IMR-90 (cell line): ENCODE measurements at regions not wholly inside any gene's neighbourhood (a gene's known extent, or its start where the extent isn't known, plus 50 kb on each side); places are given as distances from the start of the nearest gene placed in this dataset.

Source experiments
- ATAC-seq: fragments of 200-7000 bp; cut with Tn5 transposase; 2 replicates; pipeline ENCODE4 v1.9.1; 2020; ENCODE audit warnings: low read depth, mild to moderate bottlenecking, moderate library complexity
- BruUV-seq: library from RNA; stranded (reverse); fragments of 400-500 nt; replicated peaks from 2 replicates; lab custom pipeline; 2021; lab: Mats Ljungman, UMichigan
- CTCF ChIA-PET: fragments of 300-600 bp; formaldehyde crosslinking; extraction: SDS; loops from one replicate; lab custom pipeline; 2021; ENCODE audit warnings: antibody characterized with exemption; lab: Yijun Ruan, JAX
- POLR2A ChIA-PET: fragments of 300-600 bp; sonication (Branson Sonifier 250); formaldehyde crosslinking; loops from one replicate; lab custom pipeline; 2022; ENCODE audit warnings: antibody characterized with exemption; ENCODE audit not compliant: unreplicated experiment; lab: Charles Lee
- DNase-seq: peaks from one replicate; pipeline ENCODE4 v3.0.0; 2013
- H2AFZ ChIP-seq: replicated peaks from 2 replicates; pipeline ENCODE3; 2013; ENCODE audit warnings: low read length, mild to moderate bottlenecking; ENCODE audit not compliant: poor library complexity
- H2AK5ac ChIP-seq: 2 replicates; pipeline ENCODE4 v1.6.1; 2013; ENCODE audit warnings: low read depth, low read length, inconsistent platforms
- H2AK9ac ChIP-seq: replicated peaks from 2 replicates; pipeline ENCODE3; 2013; ENCODE audit warnings: mild to moderate bottlenecking, low read depth, low read length, moderate library complexity; ENCODE audit not compliant: poor library complexity
- H2BK120ac ChIP-seq: 2 replicates; pipeline ENCODE4 v1.6.1; 2013; ENCODE audit warnings: low read depth, low read length, inconsistent platforms
- H2BK15ac ChIP-seq: 3 replicates; pipeline ENCODE4 v1.6.1; 2013; ENCODE audit warnings: low read depth, low read length, inconsistent platforms
- H2BK20ac ChIP-seq: 2 replicates; pipeline ENCODE4 v1.6.1; 2013; ENCODE audit warnings: low read depth, mild to moderate bottlenecking, inconsistent platforms, low read length, moderate library complexity
- H2BK5ac ChIP-seq: 2 replicates; pipeline ENCODE4 v1.6.1; 2013; ENCODE audit warnings: mild to moderate bottlenecking, low read depth, low read length, inconsistent platforms; ENCODE audit not compliant: poor library complexity, severe bottlenecking
- H3K14ac ChIP-seq: replicated peaks from 2 replicates; pipeline ENCODE4 v1.6.1; 2013; ENCODE audit warnings: low read depth, low read length, inconsistent platforms
- H3K18ac ChIP-seq: 2 replicates; pipeline ENCODE4 v1.6.1; 2013; ENCODE audit warnings: low read depth, low read length, control low read depth
- H3K23ac ChIP-seq: 2 replicates; pipeline ENCODE4 v1.6.1; 2013; ENCODE audit warnings: low read depth, low read length, inconsistent platforms
- H3K27ac ChIP-seq: 2 replicates; pipeline ENCODE4 v1.5.1; 2013; ENCODE audit warnings: mild to moderate bottlenecking, control low read depth, low read length; ENCODE audit not compliant: insufficient read depth
- H3K27me3 ChIP-seq: 2 replicates; pipeline ENCODE4 v1.6.1; 2013; ENCODE audit warnings: low read length; ENCODE audit not compliant: control insufficient read depth, insufficient read depth
- H3K36me3 ChIP-seq: 2 replicates; pipeline ENCODE4 v1.6.1; 2013; ENCODE audit warnings: low read length, mixed read lengths; ENCODE audit not compliant: control insufficient read depth, insufficient read depth
- H3K4ac ChIP-seq: 2 replicates; pipeline ENCODE4 v1.6.1; 2013; ENCODE audit warnings: low read depth, low read length, inconsistent platforms
- H3K4me1 ChIP-seq: 2 replicates; pipeline ENCODE4 v1.6.1; 2013; ENCODE audit warnings: low read length, mixed read lengths; ENCODE audit not compliant: control insufficient read depth, insufficient read depth
- H3K4me2 ChIP-seq: 2 replicates; pipeline ENCODE4 v1.6.1; 2013; ENCODE audit warnings: low read depth, mild to moderate bottlenecking, control low read depth, low read length, moderate library complexity
- H3K4me3 ChIP-seq: 2 replicates; pipeline ENCODE4 v1.5.1; 2013; ENCODE audit warnings: low read depth, mild to moderate bottlenecking, control low read depth, low read length, moderate library complexity; ENCODE audit not compliant: insufficient read depth
- H3K56ac ChIP-seq: 2 replicates; pipeline ENCODE4 v1.6.1; 2013; ENCODE audit warnings: low read length, inconsistent platforms; ENCODE audit not compliant: insufficient read depth; ENCODE audit errors: extremely low read depth
- H3K79me1 ChIP-seq, 2 experiments: 2 replicates each; pipeline ENCODE4 v1.6.1; 2013; ENCODE audit warnings: low read length in 2 of 2, inconsistent platforms in 1 of 2, low read depth in 1 of 2
- H3K9ac ChIP-seq: 2 replicates; pipeline ENCODE4 v1.6.1; 2013; ENCODE audit warnings: low read depth, low read length, control low read depth
- H3K9me1 ChIP-seq: 2 replicates; pipeline ENCODE4 v1.6.1; 2013; ENCODE audit warnings: low read length, inconsistent platforms; ENCODE audit not compliant: insufficient read depth
- H3K9me3 ChIP-seq: 2 replicates; pipeline ENCODE4 v1.6.1; 2013; ENCODE audit warnings: low read length; ENCODE audit not compliant: control insufficient read depth, insufficient read depth
- H4K20me1 ChIP-seq: 2 replicates; pipeline ENCODE4 v1.6.1; 2013; ENCODE audit warnings: low read length, inconsistent platforms; ENCODE audit not compliant: insufficient read depth
- H4K5ac ChIP-seq: 2 replicates; pipeline ENCODE4 v1.6.1; 2013; ENCODE audit warnings: mild to moderate bottlenecking, low read depth, low read length, control low read depth
- H4K8ac ChIP-seq, 2 experiments: 2 replicates each; pipeline ENCODE4 v1.6.1; 2013; ENCODE audit warnings: low read depth in 2 of 2, low read length in 2 of 2, control low read depth in 1 of 2, inconsistent platforms in 1 of 2
- H4K91ac ChIP-seq: 2 replicates; pipeline ENCODE4 v1.6.1; 2013; ENCODE audit warnings: low read depth, low read length, inconsistent platforms; ENCODE audit not compliant: insufficient read depth
- BHLHE40 ChIP-seq: fragments of 150-350 bp; IDR thresholded peaks from 2 replicates; pipeline ENCODE4 v1.6.1; 2016; ENCODE audit warnings: mild to moderate bottlenecking, low read depth, low read length
- CEBPB ChIP-seq: IDR thresholded peaks from 2 replicates; pipeline ENCODE4 v1.6.1; 2012; ENCODE audit warnings: low read depth, low read length, improper control_type of control experiment
- CHD1 ChIP-seq: IDR thresholded peaks from 2 replicates; pipeline ENCODE4 v1.6.1; 2012; ENCODE audit warnings: low read depth, low read length, improper control_type of control experiment
- CTCF ChIP-seq: conservative IDR thresholded peaks from 2 replicates; pipeline ENCODE4 v1.5.1; 2012; ENCODE audit warnings: mild to moderate bottlenecking, low read depth, low read length, improper control_type of control experiment
- ELK1 ChIP-seq: fragments of 150-350 bp; IDR thresholded peaks from 2 replicates; pipeline ENCODE4 v1.6.1; 2016; ENCODE audit warnings: low read depth, mild to moderate bottlenecking, low read length, moderate library complexity, borderline replicate concordance
- FOS ChIP-seq: fragments of 150-350 bp; IDR thresholded peaks from 2 replicates; pipeline ENCODE4 v1.6.1; 2016; ENCODE audit warnings: low read depth, low read length
- MAFK ChIP-seq: IDR thresholded peaks from 2 replicates; pipeline ENCODE4 v1.6.1; 2012; ENCODE audit warnings: low read depth, low read length, improper control_type of control experiment
- MAZ ChIP-seq: IDR thresholded peaks from 2 replicates; pipeline ENCODE4 v1.6.1; 2012; ENCODE audit warnings: low read depth, mild to moderate bottlenecking, low read length, improper control_type of control experiment, moderate library complexity, borderline replicate concordance
- MXI1 ChIP-seq: IDR thresholded peaks from 2 replicates; pipeline ENCODE4 v1.6.1; 2012; ENCODE audit warnings: low read depth, mild to moderate bottlenecking, low read length, moderate library complexity, borderline replicate concordance
- NFE2L2 ChIP-seq: fragments of 150-350 bp; IDR thresholded peaks from 2 replicates; pipeline ENCODE4 v1.6.1; 2016; ENCODE audit warnings: low read depth, mild to moderate bottlenecking, low read length
- POLR2A ChIP-seq: IDR thresholded peaks from 2 replicates; pipeline ENCODE4 v1.6.1; 2012; ENCODE audit warnings: mild to moderate bottlenecking, low read depth, low read length
- RAD21 ChIP-seq: IDR thresholded peaks from 2 replicates; pipeline ENCODE4 v1.6.1; 2012; ENCODE audit warnings: low read length, improper control_type of control experiment
- RCOR1 ChIP-seq: IDR thresholded peaks from 2 replicates; pipeline ENCODE4 v1.6.1; 2012; ENCODE audit warnings: mild to moderate bottlenecking, low read length, improper control_type of control experiment; ENCODE audit not compliant: insufficient replicate concordance
- RFX5 ChIP-seq: IDR thresholded peaks from 2 replicates; pipeline ENCODE4 v1.8.0; 2012; ENCODE audit warnings: low read depth, mild to moderate bottlenecking, low read length, moderate library complexity
- SMC3 ChIP-seq: fragments of 150-350 bp; IDR thresholded peaks from 2 replicates; pipeline ENCODE4 v1.6.1; 2016; ENCODE audit warnings: low read depth, mild to moderate bottlenecking, antibody characterized with exemption, low read length, moderate library complexity
- USF2 ChIP-seq: fragments of 150-350 bp; IDR thresholded peaks from 2 replicates; pipeline ENCODE4 v1.6.1; 2017; ENCODE audit warnings: mild to moderate bottlenecking, antibody characterized with exemption, low read length, low read depth
- WGBS, 2 experiments: methylation state at CpG; one replicate each; pipeline versions ENCODE4 v1.1.5 to v1.1.7; 2013; ENCODE audit warnings: missing lambda C conversion rate in 2 of 2; ENCODE audit not compliant: insufficient read length in 1 of 2; ENCODE audit errors: extremely low coverage in 2 of 2; 5-methylcytosine and 5-hydroxymethylcytosine counted together
- dilution Hi-C: fragments of 300-500 bp; cut with HindIII; formaldehyde crosslinking; loops from one replicate; pipeline ENCODE4 v1.14.3; 2018; ENCODE audit warnings: low sequenced_read_pairs; ENCODE audit not compliant: unreplicated experiment
- in situ Hi-C: fragments of 300-500 bp; cut with MboI; formaldehyde crosslinking; loops from 3 replicates; pipeline ENCODE4 v1.14.3; 2019; ENCODE audit warnings: low sequenced_read_pairs, inconsistent platforms, mixed read lengths
- intact Hi-C: fragments of 100-400 bp; cut with micrococcal nuclease; formaldehyde crosslinking; loops from 2 replicates; pipeline ENCODE4 v1.10.0; 2022

- Histone ChIP-seq H3K27me3 (no peaks in the 10 kb centered on the region), H3K36me3 (no peaks in the 10 kb centered on the region), H2BK120ac (no peak overlapping the region), H4K20me1 (no peaks in the 10 kb centered on the region), H2AFZ (no peak overlapping the region), H3K4me2 (no peak overlapping the region), H3K23ac (no peak overlapping the region), H4K5ac (no peak overlapping the region), H2AK9ac (no peak overlapping the region), H2AK5ac (no peak overlapping the region), H3K4ac (no peak overlapping the region), H2BK20ac (no peak overlapping the region), H4K91ac (no peak overlapping the region), H3K56ac (no peak overlapping the region), H2BK5ac (no peak overlapping the region), H3K14ac (no peak overlapping the region), H3K4me3 (no peak overlapping the region), H3K18ac (no peak overlapping the region), H3K9me1 (no peaks in the 10 kb centered on the region; the same call in 1 of the 2 replicates), H3K9me3 (no peaks in the 10 kb centered on the region), H4K8ac (no peak overlapping the region), H3K4me1 (no peaks in the 10 kb centered on the region), H3K79me1 (no peaks in the 10 kb centered on the region), H2BK15ac (no peak overlapping the region), H3K27ac (no peak overlapping the region), H3K9ac (no peak overlapping the region)
- no CpG with 5 or more reads among the region's 3 CpGs for WGBS, 2 experiments
- no peak for TF ChIP-seq POLR2A
- TF ChIP-seq CTCF: no peak
- no peak for TF ChIP-seq CHD1
- TF ChIP-seq USF2: no peak
- no peak for TF ChIP-seq CEBPB
- TF ChIP-seq FOS: no peak
- TF ChIP-seq MXI1: no peak
- no peak for TF ChIP-seq ELK1
- no peak for TF ChIP-seq MAFK
- no peak for TF ChIP-seq RAD21
- TF ChIP-seq RCOR1: no peak
- TF ChIP-seq RFX5: no peak
- no peak for TF ChIP-seq MAZ
- TF ChIP-seq NFE2L2: no peak
- TF ChIP-seq SMC3: no peak
- no peak for TF ChIP-seq BHLHE40
- DNase-seq: no peak
- intact Hi-C loops (no loop called here), in situ Hi-C loops (no loop called here), dilution Hi-C loops (no loop called here)
- BruUV-seq: no TSS peak
- POLR2A ChIA-PET: no interaction called here
- CTCF ChIA-PET: no interaction called here
- ATAC-seq: no peak
Observed at GRCh38 chr10:44636625-44637024, 251.7 kb upstream of the CXCL12 start.
